ENCODE measurements at regions not wholly inside any gene's neighbourhood (a gene's known extent, or its start where the extent isn't known, plus 50 kb on each side); places are given as distances from the start of the nearest gene placed in this dataset.

GRCh38 chr7:113698556-113699220 is 220.1 kb downstream of the PPP1R3A start (continued):
- TF ChIP-seq USF2 (IDR thresholded peaks at IDR 0.05; ENCODE audit: borderline replicate concordance, low read depth, low read length) (no peak), MEF2A (IDR thresholded peaks at IDR 0.05; ENCODE audit: borderline replicate concordance, low read depth) (no peak), TCF12 (IDR thresholded peaks at IDR 0.05) (no peak), EP300 (IDR thresholded peaks at IDR 0.05; ENCODE audit: borderline replicate concordance in 1 of 2, low read depth in 1 of 2, low read length in 1 of 2) (no peak), MAX (IDR thresholded peaks at IDR 0.05; ENCODE audit: low read depth) (no peak), USF1 (IDR thresholded peaks at IDR 0.05; ENCODE audit: borderline replicate concordance, low read depth) (no peak), RAD21 (IDR thresholded peaks at IDR 0.05; ENCODE audit: low read length) (peak; percentile 76)

DNA sequence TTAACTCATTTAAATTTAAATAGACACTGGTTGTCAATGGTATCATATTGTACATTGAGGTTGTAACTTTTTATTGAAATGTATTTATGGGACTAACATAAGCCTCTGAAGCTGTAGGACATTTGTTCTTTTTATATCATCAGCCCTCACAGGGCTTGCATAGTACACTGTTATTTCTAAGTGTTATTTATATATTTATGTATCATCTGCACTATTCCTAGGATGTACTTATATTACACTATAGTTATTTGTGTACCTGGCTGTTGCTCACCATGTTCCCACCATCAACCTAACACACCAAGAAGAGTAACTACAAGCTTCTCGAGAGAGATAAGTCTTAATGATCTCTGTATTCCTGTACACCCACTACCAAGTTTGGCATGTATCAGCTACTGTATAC is 224.7 kb downstream of the PPP1R3A start:
- Histone ChIP-seq H3K9ac (no peak overlapping the region), H3K4me3 (ENCODE audit: low read depth in 2 of 2, low read length in 1 of 2) (no peak overlapping the region), H4K20me1 (ENCODE audit: insufficient read depth) (no peaks in the 10 kb centered on the region), H3K36me3 (replicated peaks in 1 of 2; ENCODE audit: control insufficient read depth in 1 of 2, insufficient read depth in 2 of 2, low read length in 1 of 2) (no peaks in the 10 kb centered on the region), H3K9me2 (no peaks in the 10 kb centered on the region), H3K27me3 (ENCODE audit: insufficient read depth) (no peaks in the 10 kb centered on the region), H3K27ac (ENCODE audit: low read depth in 2 of 2, low read length in 1 of 2) (no peak overlapping the region), H3K4me2 (no peak overlapping the region), H3F3A (replicated peaks; ENCODE audit: insufficient read depth) (no peaks in the 10 kb centered on the region), H3K4me1 (ENCODE audit: control insufficient read depth in 1 of 2, insufficient read depth in 2 of 2, low read depth in 1 of 2, low read length in 1 of 2) (no peaks in the 10 kb centered on the region; a peak in 1 of 4 replicates), H3K79me2 (ENCODE audit: insufficient read depth) (no peaks in the 10 kb centered on the region), H2AFZ (ENCODE audit: low read depth) (no peak overlapping the region), H3K9me3 (no peaks in the 10 kb centered on the region)
- CTCF ChIA-PET, result interaction anchor here (1.0 to 2.4 kb wide), 3 partner anchors 17 to 1144 kb away, joined by 3 to 14 read pairs (median 5); no protein-coding TSS in a partner anchor
- TF ChIP-seq USF2 (IDR thresholded peaks at IDR 0.05; ENCODE audit: borderline replicate concordance, low read depth, low read length) (no peak), EP300 (IDR thresholded peaks at IDR 0.05; ENCODE audit: borderline replicate concordance in 1 of 2, low read depth in 1 of 2, low read length in 1 of 2) (no peak), GATA2 (CRISPR knock-in tag; IDR thresholded peaks at IDR 0.05) (no peak), ELF1 (IDR thresholded peaks at IDR 0.05) (no peak), FOXJ3 (CRISPR knock-in tag; IDR thresholded peaks at IDR 0.05) (no peak), USF1 (IDR thresholded peaks at IDR 0.05; ENCODE audit: borderline replicate concordance, low read depth) (no peak), MEF2A (IDR thresholded peaks at IDR 0.05; ENCODE audit: borderline replicate concordance, low read depth) (no peak), RAD21 (IDR thresholded peaks at IDR 0.05; ENCODE audit: low read length) (no peak), PBX3 (IDR thresholded peaks at IDR 0.05) (no peak)
- TF ChIP-seq, protein P1, sequence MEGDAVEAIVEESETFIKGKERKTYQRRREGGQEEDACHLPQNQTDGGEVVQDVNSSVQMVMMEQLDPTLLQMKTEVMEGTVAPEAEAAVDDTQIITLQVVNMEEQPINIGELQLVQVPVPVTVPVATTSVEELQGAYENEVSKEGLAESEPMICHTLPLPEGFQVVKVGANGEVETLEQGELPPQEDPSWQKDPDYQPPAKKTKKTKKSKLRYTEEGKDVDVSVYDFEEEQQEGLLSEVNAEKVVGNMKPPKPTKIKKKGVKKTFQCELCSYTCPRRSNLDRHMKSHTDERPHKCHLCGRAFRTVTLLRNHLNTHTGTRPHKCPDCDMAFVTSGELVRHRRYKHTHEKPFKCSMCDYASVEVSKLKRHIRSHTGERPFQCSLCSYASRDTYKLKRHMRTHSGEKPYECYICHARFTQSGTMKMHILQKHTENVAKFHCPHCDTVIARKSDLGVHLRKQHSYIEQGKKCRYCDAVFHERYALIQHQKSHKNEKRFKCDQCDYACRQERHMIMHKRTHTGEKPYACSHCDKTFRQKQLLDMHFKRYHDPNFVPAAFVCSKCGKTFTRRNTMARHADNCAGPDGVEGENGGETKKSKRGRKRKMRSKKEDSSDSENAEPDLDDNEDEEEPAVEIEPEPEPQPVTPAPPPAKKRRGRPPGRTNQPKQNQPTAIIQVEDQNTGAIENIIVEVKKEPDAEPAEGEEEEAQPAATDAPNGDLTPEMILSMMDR (IDR thresholded peaks at IDR 0.05), result no peak
- DNase-seq, result no peak
- POLR2A ChIA-PET, result no interaction called here
- 15% methylated on average over 1 of the region's 1 CpG for WGBS (ENCODE audit: low lambda C conversion rate)
